Effector CD4-positive, alpha-beta T cell (primary cell): ENCODE measurements at regions not wholly inside any gene's neighbourhood (a gene's known extent, or its start where the extent isn't known, plus 50 kb on each side); places are given as distances from the start of the nearest gene placed in this dataset.
"Not testable (repeated sequence)": the region's sequence is repeated elsewhere in the genome, so short reads cannot be mapped to it uniquely, and the experiment has no call there.

Experiments
- DNase-seq: peaks from one replicate; pipeline ENCODE4 v3.0.0-alpha.2; 2020

- DNase-seq, result no peak
Observed at GRCh38 chr18:51248685-51249084, 51.2 kb upstream of the MEX3C start.

GRCh38 chr18:51250006-51250405, 52.5 kb upstream of the MEX3C start:
- no peak for DNase-seq

- DNase-seq, result no peak
Observed at GRCh38 chr18:51250458-51251024, 53.1 kb upstream of the MEX3C start.

- DNase-seq, result no peak
Observed at GRCh38 chr18:51251625-51252024, 54.1 kb upstream of the MEX3C start.

GRCh38 chr18:51253476-51253875, 56.0 kb upstream of the MEX3C start:
- no peak for DNase-seq

- no peak for DNase-seq
Observed at GRCh38 chr18:51255693-51256092, 58.2 kb upstream of the MEX3C start.

- no peak for DNase-seq
Observed at GRCh38 chr18:51257150-51257549, 59.7 kb upstream of the MEX3C start.

- no peak for DNase-seq
Observed at GRCh38 chr18:51260118-51260517, 62.6 kb upstream of the MEX3C start.

- not testable (repeated sequence) for DNase-seq
Observed at GRCh38 chr18:51266077-51266476, 68.6 kb upstream of the MEX3C start.

GRCh38 chr18:51266773-51267172, 69.3 kb upstream of the MEX3C start:
- no peak for DNase-seq

GRCh38 chr18:51273437-51273836, 76.0 kb upstream of the MEX3C start:
- DNase-seq, result no peak

- DNase-seq, result no peak
Observed at GRCh38 chr18:51275712-51276476, 78.4 kb upstream of the MEX3C start.

GRCh38 chr18:51278045-51278649, 80.7 kb upstream of the MEX3C start:
- DNase-seq, result no peak

- no peak for DNase-seq
Observed at GRCh38 chr18:51279367-51279984, 82.0 kb upstream of the MEX3C start.

- DNase-seq, result no peak
Observed at GRCh38 chr18:51287818-51288508, 90.5 kb upstream of the MEX3C start.

GRCh38 chr18:51288582-51288981, 91.1 kb upstream of the MEX3C start:
- no peak for DNase-seq

- DNase-seq, result no peak
Observed at GRCh38 chr18:51290860-51291259, 93.4 kb upstream of the MEX3C start.

GRCh38 chr18:51300912-51301311, 103.4 kb upstream of the MEX3C start:
- no peak for DNase-seq

GRCh38 chr18:51301376-51301775, 103.9 kb upstream of the MEX3C start:
- no peak for DNase-seq

- no peak for DNase-seq
Observed at GRCh38 chr18:51316677-51317076, 119.2 kb upstream of the MEX3C start.

- no peak for DNase-seq
Observed at GRCh38 chr18:51321696-51322095, 124.2 kb upstream of the MEX3C start.

GRCh38 chr18:51323961-51324360, 126.5 kb upstream of the MEX3C start:
- no peak for DNase-seq

GRCh38 chr18:51330148-51330547, 132.7 kb upstream of the MEX3C start:
- no peak for DNase-seq
